Kidney (tissue), 13 donors: ENCODE measurements at regions not wholly inside any gene's neighbourhood (a gene's known extent, or its start where the extent isn't known, plus 50 kb on each side); places are given as distances from the start of the nearest gene placed in this dataset.

ENCODE experiments used
- DNase-seq, 5 donors: peaks; one replicate each; pipeline ENCODE4 v3.0.0-alpha.2; 2013 to 2020
- FAIRE-seq: peaks from 2 replicates; lab custom pipeline; 2012; peaks lifted over from hg19 to GRCh38; lab: Jason Lieb, UNC
- H3K27ac ChIP-seq, 2 donors: one replicate each; pipeline ENCODE4 v1.7.0; 2013; ENCODE audit warnings: low read depth in 2 of 2, low read length in 2 of 2, inconsistent platforms in 1 of 2
- H3K27me3 ChIP-seq: one replicate; pipeline ENCODE4 v1.7.1; 2013; ENCODE audit warnings: low read length, inconsistent platforms; ENCODE audit not compliant: control insufficient read depth, insufficient read depth
- H3K36me3 ChIP-seq, 3 donors: one replicate each; pipeline versions ENCODE4 v1.7.0 to v1.7.1; 2013; ENCODE audit warnings: low read length in 3 of 3, control low read depth in 1 of 3, inconsistent platforms in 1 of 3; ENCODE audit not compliant: insufficient read depth in 3 of 3, control insufficient read depth in 2 of 3
- H3K4me1 ChIP-seq, 3 donors: one replicate each; pipeline versions ENCODE4 v1.7.0 to v1.7.1; 2013; ENCODE audit warnings: low read length in 3 of 3, inconsistent platforms in 1 of 3, low read depth in 1 of 3; ENCODE audit not compliant: control insufficient read depth in 2 of 3, insufficient read depth in 2 of 3
- H3K4me3 ChIP-seq, 3 donors: one replicate each; pipeline versions ENCODE4 v1.7.0 to v1.8.1; 2013; ENCODE audit warnings: low read length in 3 of 3, control low read depth in 1 of 3, inconsistent platforms in 1 of 3
- H3K9ac ChIP-seq, 3 donors: one replicate each; pipeline versions ENCODE4 v1.7.0 to v1.7.1; 2013; ENCODE audit warnings: low read length in 3 of 3, control low read depth in 1 of 3, inconsistent platforms in 1 of 3
- H3K9me3 ChIP-seq, 3 donors: one replicate each; pipeline versions ENCODE4 v1.7.0 to v1.7.1; 2013; ENCODE audit warnings: low read length in 3 of 3, control low read depth in 1 of 3, inconsistent platforms in 1 of 3; ENCODE audit not compliant: control insufficient read depth in 2 of 3, insufficient read depth in 1 of 3
- CTCF ChIP-seq: IDR thresholded peaks from 3 replicates; pipeline ENCODE4 v1.5.1; 2012; ENCODE audit warnings: mild to moderate bottlenecking, moderate library complexity, borderline replicate concordance; ENCODE audit not compliant: insufficient read depth; ENCODE audit errors: extremely low read depth
- intact Hi-C: fragments of 100-400 bp; cut with DNase I; formaldehyde crosslinking; loops from one replicate; pipeline ENCODE4 v1.11.1; 2022
- donor health status: control.
- donor health status: control.
- donor health status: control.
- donor health status: control.
- donor health status: control.
- donor health status: DM: yes; HTN: yes; CAD: no.
- donor health status: Normal renal cell carcinoma (clear cell type).

GRCh38 chr12:25853316-25854095 is 105.0 kb upstream of the RASSF8 start:
- intact Hi-C loops = no loop called here
- no peak for FAIRE-seq
- no peaks in the 10 kb centered on the region for H3K27me3 ChIP-seq
- no peak overlapping the region for H3K4me3 ChIP-seq
- H3K4me1 ChIP-seq = no peaks in the 10 kb centered on the region
- no peak overlapping the region for H3K27ac ChIP-seq
- no peaks in the 10 kb centered on the region for H3K36me3 ChIP-seq
- no peaks in the 10 kb centered on the region for H3K9me3 ChIP-seq
- no peak overlapping the region for H3K9ac ChIP-seq
- DNase-seq = no peak
- TF ChIP-seq CTCF = no peak

GRCh38 chr12:25854991-25855390 is 103.5 kb upstream of the RASSF8 start:
- no peak for FAIRE-seq
- DNase-seq = no peak
- Histone ChIP-seq H3K27ac (no peak overlapping the region), H3K9me3 (no peaks in the 10 kb centered on the region), H3K9ac (no peak overlapping the region), H3K4me3 (no peak overlapping the region), H3K36me3 (no peaks in the 10 kb centered on the region), H3K4me1 (no peaks in the 10 kb centered on the region), H3K27me3 (no peaks in the 10 kb centered on the region)
- no peak for TF ChIP-seq CTCF
- intact Hi-C loops = no loop called here

- no peak overlapping the region for H3K9ac ChIP-seq
- no peak for FAIRE-seq
Measured at GRCh38 chr12:25855716-25856115, 102.8 kb upstream of the RASSF8 start.

More at GRCh38 chr12:25855716-25856115, 102.8 kb upstream of the RASSF8 start:
- no peak overlapping the region for H3K4me3 ChIP-seq
- intact Hi-C loops = no loop called here
- H3K9me3 ChIP-seq = no peaks in the 10 kb centered on the region
- no peaks in the 10 kb centered on the region for H3K27me3 ChIP-seq
- no peaks in the 10 kb centered on the region for H3K4me1 ChIP-seq
- no peak for DNase-seq
- H3K36me3 ChIP-seq = no peaks in the 10 kb centered on the region
- TF ChIP-seq CTCF = no peak
- no peak overlapping the region for H3K27ac ChIP-seq
